SHP77 treated with DMSO at 0.1 percent for 48 hours (cell line): ENCODE measurements at regions not wholly inside any gene's neighbourhood (a gene's known extent, or its start where the extent isn't known, plus 50 kb on each side); places are given as distances from the start of the nearest gene placed in this dataset.
"Not testable (repeated sequence)": the region's sequence is repeated elsewhere in the genome, so short reads cannot be mapped to it uniquely, and the experiment has no call there.

Experiments
- DNase-seq: peaks from one replicate; lab custom pipeline; 2025; lab: John Stamatoyannopoulos, UW

DNA sequence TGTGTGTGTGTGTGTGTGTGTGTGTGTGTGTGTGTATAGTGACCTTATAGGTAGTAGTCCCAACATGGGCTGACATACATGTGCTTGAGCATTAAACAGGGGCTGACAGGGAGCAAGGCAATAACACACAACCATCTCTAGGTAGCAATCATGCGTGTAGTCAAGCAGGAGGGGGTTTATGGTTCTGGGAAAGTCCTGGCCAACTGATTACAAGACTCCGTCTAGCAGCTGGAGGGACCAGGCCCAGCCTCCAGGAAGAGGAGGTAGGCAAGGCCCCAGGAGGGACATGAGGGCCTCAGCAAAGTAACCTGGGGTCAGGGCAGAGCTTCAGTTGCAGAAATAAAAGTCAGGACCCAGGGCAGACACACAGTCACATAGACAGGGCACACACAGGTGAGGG is 60.6 kb upstream of the E2F3 start:
- no peak for DNase-seq

DNA sequence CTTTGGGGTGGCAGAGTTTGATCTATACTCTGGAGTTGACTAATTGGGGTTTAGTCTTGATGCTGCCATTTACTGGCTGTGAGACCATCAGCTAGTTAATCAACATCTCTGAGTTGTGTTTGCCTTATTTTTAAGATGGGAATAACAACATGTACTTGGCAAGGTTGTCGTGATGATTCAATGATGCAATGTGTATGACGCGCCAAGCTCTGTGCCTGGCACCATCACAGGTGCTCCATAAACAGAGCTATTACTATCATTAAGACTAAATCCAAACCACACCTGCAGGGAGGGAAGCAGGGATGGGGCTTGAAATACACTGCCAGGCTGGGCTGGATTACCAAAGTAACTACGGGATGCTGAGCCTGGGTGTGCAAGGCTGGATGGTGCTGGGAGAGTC is 60.1 kb upstream of the E2F3 start:
- DNase-seq, result no peak

DNA sequence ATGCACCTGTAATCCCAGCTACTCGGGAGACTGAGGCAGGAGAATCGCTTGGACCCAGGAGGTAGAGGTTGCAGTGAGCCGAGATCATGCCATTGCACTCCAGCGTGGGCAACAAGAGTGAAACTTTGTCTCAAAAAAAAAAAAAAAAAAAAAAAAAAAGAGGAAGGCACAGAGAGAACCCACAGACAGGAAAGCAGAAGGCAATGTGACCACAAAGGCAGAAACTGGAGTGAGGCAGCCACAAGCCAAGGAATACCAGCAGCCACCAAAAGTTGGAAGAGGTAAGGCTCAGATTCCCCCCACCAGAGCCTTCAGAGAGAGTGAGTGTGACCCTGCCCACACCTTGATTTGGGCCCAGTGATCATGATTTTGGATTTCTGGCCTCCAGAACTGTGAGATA is 54.7 kb upstream of the E2F3 start:
- DNase-seq, result not testable (repeated sequence)

DNA sequence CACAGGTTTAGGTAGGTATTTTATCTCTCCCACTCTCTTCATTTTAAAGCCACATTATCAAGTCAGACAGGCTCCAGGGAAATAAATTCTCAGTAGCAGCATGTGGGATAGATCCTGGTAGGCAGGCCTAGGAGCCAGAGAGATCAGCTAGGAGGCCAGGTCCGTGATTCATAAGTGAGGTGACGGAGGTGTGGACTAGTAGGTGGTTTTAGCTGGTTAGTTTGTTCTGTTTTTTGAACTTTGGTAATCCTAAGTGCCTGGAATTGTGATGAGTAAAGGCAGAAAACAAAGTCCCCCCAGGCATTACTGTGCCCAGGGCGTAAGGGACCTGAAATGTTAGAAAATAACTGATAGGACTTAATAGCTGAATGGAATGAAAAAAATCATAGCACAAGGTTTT is 53.6 kb upstream of the E2F3 start:
- no peak for DNase-seq

DNA sequence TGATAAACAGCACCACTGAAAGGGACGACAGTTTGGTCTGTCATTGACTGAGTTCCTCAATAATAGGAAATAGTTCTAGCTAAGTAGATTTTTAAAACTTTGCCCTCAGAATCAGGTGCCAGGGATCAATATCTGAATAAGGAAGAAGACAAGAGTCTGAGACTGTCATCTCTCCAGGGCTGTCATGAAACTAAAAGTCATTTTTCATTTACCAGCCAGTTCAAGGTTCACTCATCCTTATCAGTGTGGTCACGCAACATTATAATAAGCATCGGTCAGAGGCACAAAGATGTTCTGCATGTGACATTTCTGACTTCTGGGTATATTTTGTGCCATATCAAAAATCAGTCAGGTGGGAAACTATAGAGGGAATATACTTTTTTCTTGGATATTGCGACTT is 52.5 kb upstream of the E2F3 start:
- DNase-seq, result no peak

DNA sequence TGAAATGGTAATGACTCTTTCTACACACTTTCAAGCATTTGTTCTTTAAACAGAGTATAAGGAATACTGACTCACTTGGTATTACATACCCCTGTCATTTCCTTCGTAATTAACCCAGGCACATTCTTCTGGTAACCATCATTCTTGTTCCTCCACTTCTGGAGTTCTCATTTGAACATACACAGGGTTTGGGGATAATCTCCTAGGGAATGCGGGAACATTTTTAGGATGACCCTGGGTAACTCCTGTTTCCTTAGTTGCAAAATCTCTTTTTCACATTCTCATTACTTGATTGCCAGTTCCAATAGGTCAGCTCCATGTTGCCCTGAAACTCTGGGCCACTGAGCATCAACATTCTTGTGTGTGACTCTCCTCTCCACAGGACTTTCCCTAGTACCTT is 51.5 kb upstream of the E2F3 start:
- no peak for DNase-seq

DNA sequence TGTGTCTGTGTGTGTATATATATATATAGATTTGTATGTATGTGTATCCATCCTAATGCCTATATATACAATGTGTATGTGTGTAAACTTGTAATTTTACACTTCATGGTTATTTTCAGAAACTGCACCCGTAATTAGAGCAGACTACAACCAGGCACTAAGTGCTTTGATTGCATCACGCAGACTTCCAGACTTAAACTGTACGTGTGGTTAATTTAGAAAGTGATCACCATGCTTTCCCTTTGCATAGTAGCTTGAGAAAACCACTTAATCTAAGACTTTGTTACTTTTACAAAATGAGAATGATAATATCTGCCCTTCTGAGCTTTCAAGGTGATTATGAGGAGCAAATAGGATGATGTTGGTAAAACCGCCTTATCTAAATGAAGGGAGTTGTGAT is 50.1 kb upstream of the E2F3 start:
- no peak for DNase-seq
